ENCODE measurements at regions not wholly inside any gene's neighbourhood (a gene's known extent, or its start where the extent isn't known, plus 50 kb on each side); places are given as distances from the start of the nearest gene placed in this dataset.

GRCh38 chr10:120997756-120998155, 146.6 kb downstream of the WDR11 start:
- WGBS (ENCODE audit: insufficient coverage, insufficient replicate concordance, low lambda C conversion rate, missing lambda C conversion rate), result 2% methylated on average over 3 of the region's 3 CpGs
- no TSS peak for BruUV-seq (replicated peaks)
- H3K27ac ChIP-seq (ENCODE audit: control insufficient read depth, insufficient read depth), result no peak overlapping the region

More at GRCh38 chr10:120997756-120998155, 146.6 kb downstream of the WDR11 start:
- POLR2A ChIA-PET, result no interaction called here
- RAD21 ChIA-PET (ENCODE audit: unreplicated experiment), result no interaction called here
- no peak for TF ChIP-seq NR2F1 (conservative IDR thresholded peaks at IDR 0.05)
- no peak for TF ChIP-seq YY1 (IDR thresholded peaks at IDR 0.05; ENCODE audit: low read depth, low read length)
- TF ChIP-seq RFX5 (IDR thresholded peaks at IDR 0.05; ENCODE audit: low read depth, low read length), result no peak
- TF ChIP-seq MLLT1 (IDR thresholded peaks at IDR 0.05), result no peak
- no peak for TF ChIP-seq CBX3 (IDR thresholded peaks at IDR 0.05; ENCODE audit: borderline replicate concordance, low read depth)
- TF ChIP-seq CHD2 (IDR thresholded peaks at IDR 0.05; ENCODE audit: borderline replicate concordance, low read depth, low read length), result no peak
- no peak for TF ChIP-seq WRNIP1 (IDR thresholded peaks at IDR 0.05; ENCODE audit: borderline replicate concordance, low read depth, low read length)
- TF ChIP-seq SREBF2 (IDR thresholded peaks at IDR 0.05; ENCODE audit: low read length), result no peak
- no peak for TF ChIP-seq ATF3 (IDR thresholded peaks at IDR 0.05; ENCODE audit: borderline replicate concordance, extremely low read depth, low read depth, low read length)
- no peak for TF ChIP-seq POU2F2 (IDR thresholded peaks at IDR 0.05; ENCODE audit: borderline replicate concordance, low read depth, low read length)
- TF ChIP-seq E2F4 (IDR thresholded peaks at IDR 0.05; ENCODE audit: low read depth, low read length), result no peak
- TF ChIP-seq MAX (IDR thresholded peaks at IDR 0.05; ENCODE audit: low read depth, low read length), result no peak
- H4K20me1 ChIP-seq (ENCODE audit: control insufficient read depth, insufficient read depth), result no peaks in the 10 kb centered on the region
- no peaks in the 10 kb centered on the region for H3K9me3 ChIP-seq (replicated peaks; ENCODE audit: control insufficient read depth, insufficient read depth, low read length)
- no peaks in the 10 kb centered on the region for H3K4me1 ChIP-seq (ENCODE audit: control insufficient read depth, insufficient read depth, low read length)
- no peak overlapping the region for H3K4me3 ChIP-seq
- no peak overlapping the region for H2AFZ ChIP-seq (ENCODE audit: control insufficient read depth, low read depth, low read length)
- H3K27me3 ChIP-seq (replicated peaks in 1 of 2; ENCODE audit: control insufficient read depth in 2 of 2, insufficient read depth in 2 of 2, low read length in 1 of 2), result no peaks in the 10 kb centered on the region
- in situ Hi-C loops (cut with MboI) (no loop called here), intact Hi-C loops (cut with micrococcal nuclease; ENCODE audit: unreplicated experiment) (no loop called here)
- H3K36me3 ChIP-seq (ENCODE audit: control insufficient read depth in 2 of 2, insufficient read depth in 2 of 2, low read length in 1 of 2), result no peaks in the 10 kb centered on the region
- no peaks in the 10 kb centered on the region for H3K79me2 ChIP-seq (ENCODE audit: control insufficient read depth, insufficient read depth, low read length)
- DNase-seq (ENCODE audit: low read depth, low spot score) (no peak), FAIRE-seq (no peak), ATAC-seq (no peak)
- no peak overlapping the region for H3K4me2 ChIP-seq (ENCODE audit: control insufficient read depth, insufficient read depth)
- H3K9ac ChIP-seq (ENCODE audit: control insufficient read depth, insufficient read depth, low read length), result no peak overlapping the region
- SMC1A ChIA-PET (ENCODE audit: uncharacterized antibody, unreplicated experiment), result no interaction called here
- CTCF ChIA-PET, result no interaction called here

Data from GM12878 (cell line).